KMS-11 (cell line): ENCODE measurements at regions not wholly inside any gene's neighbourhood (a gene's known extent, or its start where the extent isn't known, plus 50 kb on each side); places are given as distances from the start of the nearest gene placed in this dataset.

ENCODE experiments used
- H2AFZ ChIP-seq: fragments of 200-600 bp; sonication (generic); 2 replicates; pipeline ENCODE4 v1.6.1; 2016; ENCODE audit warnings: antibody characterized with exemption, mixed run types, low read depth
- H3K27ac ChIP-seq: fragments of 200-600 bp; sonication (generic); 2 replicates; pipeline ENCODE4 v1.6.1; 2016; ENCODE audit warnings: mild to moderate bottlenecking, mixed run types
- H3K27me3 ChIP-seq: fragments of 200-600 bp; sonication (generic); 2 replicates; pipeline ENCODE4 v1.6.1; 2017; ENCODE audit warnings: mild to moderate bottlenecking, low read depth, mixed run types, moderate library complexity; ENCODE audit not compliant: insufficient read depth
- H3K36me3 ChIP-seq: fragments of 200-600 bp; sonication (generic); 2 replicates; pipeline ENCODE4 v1.6.1; 2017; ENCODE audit warnings: mild to moderate bottlenecking, mixed run types; ENCODE audit not compliant: insufficient read depth
- H3K4me1 ChIP-seq: fragments of 200-600 bp; sonication (generic); 2 replicates; pipeline ENCODE4 v1.6.1; 2016; ENCODE audit warnings: mild to moderate bottlenecking, low read depth, mixed run types; ENCODE audit not compliant: poor library complexity, severe bottlenecking
- H3K4me2 ChIP-seq: fragments of 200-600 bp; sonication (generic); 2 replicates; pipeline ENCODE4 v1.7.0; 2016; ENCODE audit warnings: mild to moderate bottlenecking, mixed run types
- H3K4me3 ChIP-seq: fragments of 200-600 bp; sonication (generic); IDR thresholded peaks from 2 replicates; pipeline ENCODE4 v1.6.1; 2017; ENCODE audit warnings: low read depth, low read length, mixed read lengths; ENCODE audit not compliant: insufficient read depth
- H3K79me2 ChIP-seq: fragments of 200-600 bp; sonication (generic); 2 replicates; pipeline ENCODE4 v1.6.1; 2016; ENCODE audit warnings: low read depth, mixed run types; ENCODE audit not compliant: insufficient read depth
- H3K9ac ChIP-seq: fragments of 200-600 bp; sonication (generic); 2 replicates; pipeline ENCODE4 v1.6.1; 2016; ENCODE audit warnings: mild to moderate bottlenecking, mixed run types
- H4K20me1 ChIP-seq: fragments of 200-600 bp; sonication (generic); 2 replicates; pipeline ENCODE4 v1.6.1; 2016; ENCODE audit warnings: mild to moderate bottlenecking, mixed run types; ENCODE audit not compliant: insufficient read depth
- CTCF ChIP-seq: fragments of 200-600 bp; sonication (generic); conservative IDR thresholded peaks from 2 replicates; pipeline ENCODE4 v1.6.1; 2017; ENCODE audit warnings: low read depth, mild to moderate bottlenecking, antibody characterized with exemption, low read length, moderate library complexity, mixed read lengths

DNA sequence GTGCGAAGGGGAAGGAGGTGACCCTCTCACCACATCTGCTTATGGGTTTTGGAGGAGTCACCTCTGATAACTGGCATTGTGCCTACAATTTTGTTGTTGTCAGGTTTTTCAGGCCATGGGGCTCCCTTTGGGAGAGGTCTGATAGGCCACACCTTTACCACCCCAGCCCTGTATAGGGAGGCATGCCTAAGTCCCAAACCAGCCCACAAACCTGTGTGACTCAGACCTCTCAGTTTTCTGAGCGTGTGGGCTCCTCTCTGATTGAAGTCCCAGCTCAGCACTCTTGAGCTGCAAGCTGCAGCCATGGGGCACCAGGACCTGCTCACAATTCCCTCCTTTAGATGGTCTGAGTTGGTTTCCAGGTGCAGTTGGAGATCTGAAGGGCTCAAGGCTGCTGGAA, 1429.3 kb upstream of the TMEM132C start:
- Histone ChIP-seq H3K27ac (no peak overlapping the region), H3K27me3 (no peaks in the 10 kb centered on the region), H3K4me3 (no peak overlapping the region), H4K20me1 (no peaks in the 10 kb centered on the region), H3K4me2 (no peak overlapping the region), H2AFZ (no peak overlapping the region), H3K4me1 (no peaks in the 10 kb centered on the region), H3K36me3 (no peaks in the 10 kb centered on the region), H3K9ac (no peak overlapping the region), H3K79me2 (no peaks in the 10 kb centered on the region)
- no peak for TF ChIP-seq CTCF

DNA sequence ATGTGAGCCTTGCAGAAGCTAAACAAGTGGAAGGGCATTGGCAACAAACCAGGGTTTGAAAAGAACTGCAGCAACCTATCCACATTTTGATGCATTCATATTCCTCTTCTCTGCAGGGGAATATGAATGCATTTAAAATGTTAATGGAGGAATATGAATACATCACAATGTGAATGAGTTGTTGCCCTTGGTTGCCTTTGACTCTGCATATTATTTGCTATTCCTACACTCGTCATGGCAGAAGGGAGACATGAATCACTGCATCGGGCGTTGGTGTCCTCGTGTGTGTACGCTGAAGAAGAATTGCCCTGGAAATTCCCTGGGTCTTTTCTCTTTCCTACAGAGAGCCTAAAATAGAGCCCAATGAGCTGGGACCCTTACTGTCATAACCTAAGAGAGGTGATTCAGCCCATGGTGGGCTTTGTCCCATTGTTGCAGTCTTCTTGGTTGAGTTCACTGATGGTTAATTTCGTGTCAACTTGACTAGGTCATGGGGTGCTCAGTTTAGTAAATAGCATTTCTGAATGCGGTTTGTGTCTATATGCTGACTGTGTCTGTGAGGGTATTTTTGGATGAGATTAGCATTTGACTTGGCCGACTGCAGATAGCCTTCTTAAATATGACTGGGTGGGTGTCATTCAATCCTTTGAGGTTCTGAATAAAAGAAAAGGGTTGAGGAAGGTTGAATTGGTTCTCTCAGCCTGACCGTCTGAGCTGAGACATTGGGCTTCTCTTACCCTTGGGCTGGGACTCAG, 1422.9 kb upstream of the TMEM132C start:
- TF ChIP-seq CTCF: no peak
- Histone ChIP-seq H3K27ac (no peak overlapping the region), H3K9ac (no peak overlapping the region), H4K20me1 (no peaks in the 10 kb centered on the region), H3K79me2 (no peaks in the 10 kb centered on the region), H3K4me2 (no peak overlapping the region), H3K36me3 (no peaks in the 10 kb centered on the region), H3K4me3 (no peak overlapping the region), H3K27me3 (no peaks in the 10 kb centered on the region), H2AFZ (no peak overlapping the region), H3K4me1 (no peaks in the 10 kb centered on the region)

- H3K27me3 ChIP-seq: no peaks in the 10 kb centered on the region
- H3K36me3 ChIP-seq: no peaks in the 10 kb centered on the region
- no peaks in the 10 kb centered on the region for H3K79me2 ChIP-seq
- no peaks in the 10 kb centered on the region for H3K4me1 ChIP-seq
- H3K4me3 ChIP-seq: no peak overlapping the region
- no peak overlapping the region for H3K27ac ChIP-seq
- no peak overlapping the region for H3K4me2 ChIP-seq
- no peak overlapping the region for H3K9ac ChIP-seq
- H2AFZ ChIP-seq: no peak overlapping the region
- no peaks in the 10 kb centered on the region for H4K20me1 ChIP-seq
- TF ChIP-seq CTCF: no peak
Observed at GRCh38 chr12:126847005-126847629, 1419.9 kb upstream of the TMEM132C start.

- H3K27ac ChIP-seq: no peak overlapping the region
- no peak overlapping the region for H3K4me2 ChIP-seq
- no peak overlapping the region for H3K4me3 ChIP-seq
- no peaks in the 10 kb centered on the region for H3K36me3 ChIP-seq
- no peaks in the 10 kb centered on the region for H3K4me1 ChIP-seq
- H3K27me3 ChIP-seq: no peaks in the 10 kb centered on the region
- H3K79me2 ChIP-seq: no peaks in the 10 kb centered on the region
- H4K20me1 ChIP-seq: no peaks in the 10 kb centered on the region
- H2AFZ ChIP-seq: no peak overlapping the region
- H3K9ac ChIP-seq: no peak overlapping the region
- TF ChIP-seq CTCF: no peak
Observed at GRCh38 chr12:126855768-126856167, 1411.2 kb upstream of the TMEM132C start.
